Stimulated activated CD4-positive, alpha-beta T cell treated with anti-CD3 and anti-CD28 coated beads, Interleukin-1b, Interleukin-23, amount 100 ng/mL, for 1 hour (primary cell): ENCODE measurements at regions not wholly inside any gene's neighbourhood (a gene's known extent, or its start where the extent isn't known, plus 50 kb on each side); places are given as distances from the start of the nearest gene placed in this dataset.
A peak's percentile ranks its signal among the peaks of the same experiment; 100 is the strongest.
"Not testable (repeated sequence)": the region's sequence is repeated elsewhere in the genome, so short reads cannot be mapped to it uniquely, and the experiment has no call there.

Experiments used
- DNase-seq, 2 donors: peaks; one replicate each; pipeline ENCODE4 v3.0.0-alpha.2; 2020; ENCODE audit warnings: low read depth in 2 of 2

DNA sequence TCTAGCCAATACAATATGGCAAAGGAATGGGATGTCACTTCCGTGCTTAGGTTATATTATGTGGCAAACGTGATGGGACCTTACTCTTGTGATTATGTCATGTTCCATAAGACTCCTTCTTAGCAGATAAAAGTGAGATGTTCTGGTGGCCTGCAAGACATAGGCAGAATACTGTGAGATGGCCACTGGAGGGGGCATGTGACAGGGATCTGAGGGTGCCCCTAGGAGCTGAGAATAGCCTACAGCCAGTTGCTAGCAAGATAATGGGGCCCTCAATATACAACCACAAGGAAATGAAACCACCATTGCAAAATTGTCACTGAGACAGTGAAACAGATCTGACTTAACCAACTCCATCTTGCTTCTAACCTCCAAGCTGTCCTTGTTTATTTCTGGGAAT lies 151.4 kb upstream of the SSTR1 start:
- no peak for DNase-seq

DNA sequence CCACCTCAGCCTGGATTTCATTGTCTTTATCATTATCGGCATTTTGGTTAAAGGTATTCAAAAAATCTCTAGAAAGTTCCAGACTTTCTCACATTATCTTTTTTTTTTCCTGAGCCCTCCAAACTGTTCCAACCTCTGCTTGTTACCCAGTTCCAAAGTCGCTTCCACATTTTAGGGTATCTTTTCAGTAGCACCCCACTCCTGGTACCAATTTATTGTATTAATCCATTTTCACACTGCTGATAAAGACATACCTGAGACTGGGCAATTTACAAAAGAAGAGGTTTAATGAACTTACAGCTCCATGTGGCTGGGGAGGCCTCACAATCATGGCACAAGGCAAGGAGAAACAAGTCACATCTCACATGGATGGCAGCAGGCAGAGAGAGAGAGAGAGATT lies 145.5 kb upstream of the SSTR1 start:
- not testable (repeated sequence) for DNase-seq

DNA sequence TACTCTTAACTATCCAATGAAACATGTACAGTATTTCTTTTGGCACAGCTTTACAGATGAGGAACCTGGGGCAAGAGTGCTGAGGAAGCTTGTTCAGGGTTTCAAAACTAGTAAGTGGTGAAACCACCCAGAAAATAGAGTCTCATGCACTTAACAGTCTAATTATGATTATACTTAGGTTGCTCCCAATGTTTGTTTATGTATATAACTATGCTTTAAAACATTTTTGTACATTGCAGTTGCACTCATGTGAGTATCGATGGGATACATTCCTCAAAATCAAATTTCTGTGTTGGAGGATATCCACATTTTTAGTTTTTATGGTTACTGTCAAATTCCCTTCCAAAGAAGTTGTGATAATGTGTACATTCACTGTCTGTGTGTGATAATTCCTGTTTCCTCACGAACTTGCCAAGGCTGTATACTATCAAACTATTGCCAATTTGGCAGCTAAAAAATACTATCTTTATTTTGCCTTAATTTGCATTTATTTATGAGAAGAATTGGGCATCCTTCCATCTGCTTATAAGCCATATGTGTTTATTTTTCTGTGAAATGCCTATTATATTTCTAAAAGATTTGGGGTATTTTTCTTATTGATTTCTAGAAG lies 143.9 kb upstream of the SSTR1 start:
- DNase-seq: no peak

DNA sequence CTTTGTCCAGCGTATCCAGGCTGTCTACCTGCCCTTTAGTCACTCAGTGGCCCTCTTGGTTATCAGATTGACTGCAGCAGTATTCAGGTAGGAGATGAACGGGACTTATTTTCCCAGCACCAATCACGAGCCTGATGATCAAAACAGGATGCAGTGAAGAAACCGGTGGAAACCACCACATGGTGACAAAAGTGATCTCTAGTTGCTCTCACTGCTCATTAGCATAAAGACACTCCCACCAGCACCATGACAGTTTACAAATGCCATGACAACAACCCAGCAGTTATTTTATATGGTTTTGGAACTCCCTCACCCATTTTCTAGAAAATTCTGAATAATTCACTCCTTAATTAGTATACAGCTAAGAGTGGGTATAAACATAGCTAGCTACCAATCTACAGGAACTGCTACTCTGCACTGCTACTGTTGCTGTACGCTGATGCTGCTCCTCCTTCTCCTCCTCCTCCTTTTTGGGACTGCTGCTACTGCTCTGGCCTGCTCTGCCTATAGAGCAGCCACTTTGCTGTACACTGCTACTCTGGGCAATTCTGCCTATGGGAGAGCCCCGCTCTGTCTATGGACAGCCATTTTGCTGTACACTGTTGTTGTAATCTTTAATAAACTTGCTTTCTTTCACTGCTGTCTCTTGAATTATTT lies 142.5 kb upstream of the SSTR1 start:
- peak; percentile 4 to 12 for DNase-seq

DNA sequence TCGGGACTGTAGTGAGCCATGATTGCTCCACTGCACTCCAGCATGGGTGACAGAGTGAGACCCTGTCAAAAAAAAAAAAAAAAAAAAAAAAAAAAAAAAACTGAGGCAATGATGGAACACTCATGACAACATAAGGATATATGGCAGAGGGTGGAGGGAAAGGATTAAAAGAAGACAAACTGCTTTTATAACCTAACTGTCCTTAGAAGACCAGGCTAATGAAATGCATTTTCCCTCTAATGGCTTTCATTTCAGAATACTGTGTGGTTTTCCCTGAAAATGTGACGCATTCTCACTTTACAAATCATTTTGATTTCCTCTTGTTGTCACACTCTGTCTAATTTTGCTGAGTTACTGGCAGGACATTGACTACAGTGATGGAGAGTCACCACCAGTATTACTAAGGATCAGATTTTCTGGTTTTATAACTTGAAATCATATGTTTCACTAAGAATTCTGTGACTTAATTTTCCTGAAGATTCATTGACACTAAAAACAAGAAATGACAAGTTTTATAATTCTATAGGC lies 137.6 kb upstream of the SSTR1 start:
- no peak for DNase-seq

DNA sequence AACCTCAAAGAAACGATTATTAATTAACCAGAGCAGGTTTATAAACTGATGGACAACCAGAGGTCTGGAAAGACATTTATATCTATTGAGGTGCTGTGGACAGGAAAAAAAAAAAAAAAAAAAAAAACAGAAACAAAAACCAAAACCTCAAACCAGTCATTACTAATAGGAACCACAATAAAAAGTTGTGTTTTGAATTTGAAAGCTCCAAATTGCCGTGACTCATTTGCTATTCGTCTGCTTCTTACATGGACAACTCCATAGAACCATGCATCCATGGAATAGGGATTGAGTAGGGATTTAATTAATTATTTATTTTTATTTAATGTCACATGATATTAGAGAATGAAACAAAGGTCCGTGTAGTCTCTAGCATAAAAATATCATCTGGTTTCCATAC lies 134.1 kb upstream of the SSTR1 start:
- no peak for DNase-seq

DNA sequence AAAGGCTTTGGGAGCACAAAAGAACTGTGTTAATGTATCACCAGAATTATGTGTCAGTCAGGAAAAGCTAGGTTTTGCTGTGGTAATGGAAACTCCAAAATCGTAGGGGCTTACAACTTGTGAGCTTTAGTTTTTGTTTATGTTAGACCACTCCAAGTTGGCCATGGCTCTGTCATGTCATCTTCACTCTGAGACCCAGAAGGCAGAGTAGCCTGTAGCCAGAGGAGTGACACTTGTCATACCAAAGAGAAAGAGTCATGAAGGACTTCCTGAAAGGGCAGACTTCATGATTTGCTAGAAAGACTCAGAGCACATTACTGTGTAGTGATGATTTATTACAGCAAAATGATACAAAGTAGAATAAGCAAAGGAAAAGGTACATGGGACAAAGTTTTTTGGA lies 133.6 kb upstream of the SSTR1 start:
- no peak for DNase-seq

DNA sequence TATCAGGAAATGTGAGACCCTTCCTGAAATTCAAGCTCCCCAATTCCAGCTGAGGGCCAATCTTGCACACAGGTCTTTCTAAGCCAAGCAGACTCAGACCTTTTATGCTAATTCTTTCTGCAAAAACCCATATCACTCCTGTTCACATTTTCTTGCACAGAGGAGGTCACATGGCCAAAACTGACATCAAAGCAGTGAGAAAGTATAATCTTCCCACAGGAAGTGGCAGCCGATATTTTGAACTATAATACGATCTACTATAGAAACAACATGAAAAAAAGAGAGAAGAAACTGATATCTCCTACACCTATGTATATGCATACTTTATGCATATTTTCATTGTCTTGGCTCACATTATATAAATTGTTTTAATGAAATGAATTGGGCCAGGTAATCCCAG lies 132.9 kb upstream of the SSTR1 start:
- no peak for DNase-seq

DNA sequence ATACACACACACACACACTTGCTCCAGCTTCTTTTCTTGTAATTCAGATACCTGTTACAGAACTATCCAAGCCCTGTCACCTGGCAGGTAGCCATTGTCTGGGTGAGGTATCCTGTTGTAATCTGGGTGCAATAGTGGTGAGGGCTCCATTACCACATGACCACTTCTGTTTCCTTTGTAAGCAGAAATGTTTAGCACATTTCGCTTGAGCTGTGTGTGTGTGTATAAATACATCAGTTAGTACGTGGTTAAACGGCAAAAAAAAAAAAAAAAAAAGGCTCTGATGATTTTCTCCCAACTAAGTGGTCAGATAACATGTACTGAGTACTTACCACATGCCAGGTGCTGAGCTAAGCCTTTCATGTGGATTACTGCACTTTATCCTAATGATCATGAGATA lies 129.3 kb upstream of the SSTR1 start:
- DNase-seq: peak in 1 of 2 donors; percentile 18

DNA sequence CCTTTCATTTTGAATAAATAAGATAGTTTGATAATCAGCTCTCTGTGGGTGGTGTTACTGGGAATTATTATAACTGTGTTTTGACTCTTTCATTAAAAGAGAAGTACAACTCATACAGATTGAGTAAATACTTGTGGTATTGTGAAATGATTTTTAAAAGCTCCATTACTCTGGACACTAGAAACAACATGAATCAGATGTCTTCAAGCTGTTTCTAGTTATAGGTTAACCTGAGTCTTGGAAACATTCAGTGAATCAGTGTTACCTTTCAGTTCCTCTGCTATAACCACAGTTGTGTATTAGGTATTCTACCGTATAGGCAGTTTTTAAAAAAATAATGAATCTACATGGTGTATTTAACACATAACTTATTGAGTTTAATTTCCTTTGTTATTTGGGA lies 128.4 kb upstream of the SSTR1 start:
- no peak for DNase-seq

DNA sequence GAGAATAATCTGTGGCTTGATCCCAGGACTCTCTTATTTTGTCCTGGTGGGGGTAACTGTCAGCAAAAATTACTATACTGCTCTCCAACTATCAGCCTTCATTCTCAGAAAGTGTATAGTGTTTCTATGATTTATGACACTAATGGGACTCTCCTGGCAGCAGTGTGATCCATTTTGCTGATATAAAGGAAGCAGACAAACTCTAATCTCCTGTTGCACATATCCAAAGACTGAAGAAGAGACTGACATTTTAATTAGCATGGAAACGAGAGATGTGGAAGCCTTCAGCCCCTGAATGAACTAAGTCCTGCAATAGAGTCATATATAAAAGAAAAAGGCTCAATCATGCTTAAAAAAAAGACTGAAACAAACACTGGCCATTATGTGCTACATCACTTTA lies 127.8 kb upstream of the SSTR1 start:
- no peak for DNase-seq

DNA sequence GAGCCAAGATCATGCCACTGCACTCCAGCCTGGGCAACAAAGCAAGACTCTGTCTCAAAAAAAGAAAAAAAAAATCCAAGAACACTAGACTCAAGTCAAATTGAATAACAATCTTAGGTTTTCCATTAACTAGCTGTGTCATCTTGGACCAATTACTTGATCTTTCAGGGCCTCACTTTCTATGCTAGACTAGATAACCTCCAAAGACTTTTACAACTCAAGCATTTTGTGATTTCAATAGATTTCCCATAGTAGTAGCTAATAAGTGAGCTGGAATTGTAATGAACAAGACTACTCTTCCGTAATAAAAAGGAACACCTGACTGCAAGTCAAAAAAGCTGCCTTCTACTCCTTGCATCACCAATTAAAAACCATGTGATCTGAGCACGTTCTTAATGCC lies 127.0 kb upstream of the SSTR1 start:
- no peak for DNase-seq

DNA sequence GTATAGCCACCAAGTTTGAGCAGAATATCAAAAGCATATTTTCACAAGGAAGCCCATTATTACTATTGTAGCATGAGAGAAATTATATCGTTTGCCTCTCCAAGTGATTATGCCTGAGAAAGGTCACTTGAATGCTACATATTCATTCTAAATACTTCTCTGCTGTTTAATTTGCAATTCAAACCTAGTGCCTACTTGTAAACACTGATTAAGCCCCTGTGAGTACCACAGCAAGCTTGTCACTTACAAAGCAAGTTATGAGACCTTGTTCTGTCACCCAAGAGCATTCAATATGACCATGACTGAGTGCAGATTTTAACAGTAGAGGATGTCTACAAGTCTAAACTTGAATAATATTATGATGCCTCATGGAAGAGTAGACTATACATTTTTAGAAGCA lies 124.7 kb upstream of the SSTR1 start:
- DNase-seq: no peak

DNA sequence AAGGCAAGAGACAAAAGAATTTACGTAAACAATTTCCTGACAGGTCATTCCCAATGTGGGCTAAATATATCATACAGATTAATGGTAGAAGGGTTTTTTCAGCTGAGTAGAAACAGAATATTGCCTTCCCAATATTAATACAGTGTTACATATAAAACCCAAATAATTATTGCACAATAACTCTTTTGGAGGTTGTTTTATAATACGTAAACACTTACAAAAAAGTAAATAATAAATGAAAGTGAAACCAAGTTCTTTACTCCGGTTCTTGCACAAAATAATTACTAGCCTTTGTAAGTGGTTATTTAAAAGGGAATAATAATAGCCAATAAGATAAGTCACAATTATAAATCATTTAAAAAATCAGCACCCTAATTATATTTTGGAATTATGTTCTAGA lies 118.6 kb upstream of the SSTR1 start:
- no peak for DNase-seq

DNA sequence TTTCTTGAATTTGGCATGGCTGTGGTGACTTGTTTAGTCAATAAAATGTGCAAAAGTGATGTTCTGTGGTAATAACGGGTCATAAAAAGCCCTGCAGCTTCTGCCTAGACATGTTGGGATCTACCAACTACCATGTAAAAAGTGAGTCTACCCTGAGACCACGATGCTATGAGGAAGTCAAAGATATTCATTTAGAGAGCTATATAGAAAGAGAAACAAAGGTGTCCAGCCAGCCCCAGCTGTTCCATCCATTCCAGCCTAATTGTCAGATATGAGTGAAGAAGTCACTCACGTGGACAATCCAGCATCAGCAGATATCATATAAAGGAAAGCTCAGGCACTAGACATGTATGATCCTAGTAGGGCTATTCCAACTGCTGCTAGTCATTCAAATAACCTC lies 117.2 kb upstream of the SSTR1 start:
- DNase-seq: no peak

DNA sequence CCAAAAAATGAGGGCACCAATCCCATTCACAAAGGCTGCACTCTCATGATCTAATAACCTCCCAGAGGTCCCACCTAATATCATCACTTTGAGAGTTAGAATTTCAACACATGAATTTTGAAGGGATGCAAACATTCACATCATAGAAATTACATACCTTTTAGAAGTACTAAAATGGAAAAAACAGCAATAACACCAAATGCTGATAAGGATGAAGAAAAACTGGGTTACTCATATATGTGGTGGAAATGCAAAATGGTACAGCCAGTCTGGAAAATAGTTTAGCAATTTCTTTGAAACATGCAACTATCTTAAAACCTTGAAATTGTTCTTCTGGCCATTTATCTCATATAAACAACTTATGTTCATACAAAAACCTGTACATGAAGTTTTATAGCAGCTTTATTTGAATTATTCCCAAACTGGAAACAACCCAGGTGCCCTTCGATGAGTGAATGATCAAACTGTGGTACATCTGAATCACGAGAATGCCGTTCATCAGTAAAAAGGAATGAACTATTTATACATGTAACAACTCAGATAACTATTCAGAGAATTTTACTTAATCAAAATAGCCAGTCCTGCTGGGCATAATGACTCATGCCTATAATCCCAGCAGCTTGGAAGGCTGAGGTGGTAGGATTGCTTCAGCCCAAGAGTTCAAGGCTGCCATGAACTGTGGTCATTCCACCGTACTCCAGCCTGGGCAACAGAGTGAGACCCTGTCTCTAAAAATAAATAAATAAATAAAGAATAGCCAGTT lies 109.4 kb upstream of the SSTR1 start:
- DNase-seq: no peak

DNA sequence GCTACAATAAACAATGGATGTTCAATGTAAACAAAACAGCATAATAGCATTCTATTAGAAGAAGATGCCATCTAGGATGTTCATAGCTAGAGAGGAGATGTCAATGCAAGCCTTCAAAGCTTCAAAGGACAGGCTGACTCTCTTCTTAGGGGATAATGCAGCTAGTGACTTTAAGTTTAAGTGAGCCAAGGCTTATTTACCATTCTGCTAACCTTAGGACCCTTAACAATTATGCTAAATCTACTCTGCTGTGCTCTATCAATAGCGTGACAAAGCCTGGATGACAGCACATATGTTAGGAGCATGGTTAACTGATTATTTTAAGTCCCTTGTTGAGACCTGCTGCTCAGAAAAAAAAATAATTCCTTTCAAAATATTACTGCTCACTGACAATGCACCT lies 106.0 kb upstream of the SSTR1 start:
- DNase-seq: no peak

DNA sequence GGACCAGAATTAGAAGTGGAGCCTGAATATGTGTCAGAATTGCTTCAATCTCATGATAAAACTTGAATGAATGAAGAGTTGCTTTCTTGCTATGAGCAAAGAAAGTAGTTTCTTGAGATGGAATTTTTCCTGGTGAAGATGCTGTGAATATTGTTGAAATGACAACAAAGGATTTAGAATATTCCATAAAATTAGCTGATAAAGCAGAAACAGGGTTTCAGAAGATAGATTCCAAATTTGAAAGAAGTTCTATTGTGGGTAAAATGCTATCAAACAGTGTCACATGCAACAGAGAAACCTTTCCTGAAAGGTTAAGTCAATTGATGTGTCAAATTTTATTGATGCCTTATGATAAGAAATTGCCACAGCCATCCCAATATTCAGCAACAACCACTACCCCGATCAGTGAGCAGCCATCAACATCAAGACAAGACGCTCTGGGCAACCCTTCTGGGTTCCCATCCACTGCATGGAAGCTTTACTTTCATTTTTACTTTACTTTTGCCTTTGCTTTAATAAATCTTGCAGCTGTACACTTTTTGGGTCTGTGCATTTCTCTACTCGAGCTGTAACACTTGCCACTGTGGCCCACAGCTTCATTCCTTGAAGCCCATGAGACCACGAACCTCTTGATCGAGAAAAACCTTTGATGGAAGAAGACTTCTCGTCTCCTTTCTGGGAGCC lies 104.0 kb upstream of the SSTR1 start:
- DNase-seq: no peak

DNA sequence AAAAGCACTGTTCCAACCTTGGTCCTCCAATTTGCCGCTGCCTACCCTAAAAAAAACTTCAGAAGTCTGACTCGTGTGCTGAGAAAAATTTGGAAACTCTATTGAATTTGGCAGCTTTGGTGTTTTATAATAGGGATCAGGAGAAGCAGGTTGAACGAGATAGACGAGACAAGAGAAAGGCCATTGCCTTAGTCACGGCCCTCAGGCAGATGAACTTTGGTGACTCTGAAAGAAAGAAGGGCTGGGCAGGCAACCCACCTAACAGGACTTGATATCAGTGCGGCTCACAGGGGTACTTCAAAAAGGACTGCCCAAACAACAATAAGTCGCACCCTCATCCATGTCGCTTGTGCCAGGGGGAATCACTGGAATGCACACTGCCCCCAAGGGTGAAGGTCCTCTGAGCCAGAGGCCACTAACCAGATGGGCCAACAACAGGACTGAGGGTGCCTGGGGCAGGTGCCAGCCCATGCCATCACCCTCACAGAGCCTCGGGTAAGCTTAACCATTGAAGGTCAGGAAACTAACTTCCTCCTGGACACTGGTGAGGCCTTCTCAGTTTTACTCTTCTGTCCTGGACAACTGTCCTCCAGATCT lies 102.5 kb upstream of the SSTR1 start:
- no peak for DNase-seq

DNA sequence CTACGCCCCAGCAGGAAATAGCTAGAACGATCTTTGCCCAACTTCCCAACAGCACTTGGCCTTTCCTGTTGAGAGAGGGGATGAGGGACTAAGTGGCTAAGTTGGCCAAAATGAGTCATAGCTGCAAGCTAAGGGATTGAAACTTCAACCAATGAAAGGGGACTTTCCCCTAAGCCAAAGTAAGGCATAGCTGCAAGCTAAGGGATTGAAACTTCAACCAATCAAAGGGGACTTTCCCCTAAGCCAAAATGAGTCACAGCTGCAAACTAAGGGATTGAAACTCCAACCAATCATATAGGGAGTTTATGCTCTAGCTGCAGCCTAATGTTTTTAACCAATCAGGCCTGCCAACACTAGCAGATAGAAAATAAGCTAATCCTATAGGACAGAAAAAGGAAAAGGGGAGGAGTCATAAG lies 100.5 kb upstream of the SSTR1 start:
- no peak for DNase-seq

DNA sequence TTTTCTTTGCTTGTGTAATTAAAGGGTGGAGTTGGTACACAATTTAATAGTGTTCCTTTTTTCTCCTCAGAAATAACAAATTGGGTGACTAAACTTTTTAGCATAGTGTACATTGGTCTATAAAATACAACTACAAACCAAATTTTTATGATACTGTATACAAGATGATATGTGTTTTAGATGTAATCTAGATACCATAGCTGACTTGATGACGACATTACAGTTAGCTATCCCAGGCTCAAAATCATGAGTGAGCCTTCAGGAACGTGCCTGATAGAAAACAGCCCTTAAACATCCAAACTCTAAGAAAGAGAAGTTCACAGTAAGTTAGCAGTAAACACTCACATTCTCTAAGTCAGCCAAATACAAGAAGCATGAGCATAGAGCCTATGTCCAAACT lies 99.0 kb upstream of the SSTR1 start:
- no peak for DNase-seq

DNA sequence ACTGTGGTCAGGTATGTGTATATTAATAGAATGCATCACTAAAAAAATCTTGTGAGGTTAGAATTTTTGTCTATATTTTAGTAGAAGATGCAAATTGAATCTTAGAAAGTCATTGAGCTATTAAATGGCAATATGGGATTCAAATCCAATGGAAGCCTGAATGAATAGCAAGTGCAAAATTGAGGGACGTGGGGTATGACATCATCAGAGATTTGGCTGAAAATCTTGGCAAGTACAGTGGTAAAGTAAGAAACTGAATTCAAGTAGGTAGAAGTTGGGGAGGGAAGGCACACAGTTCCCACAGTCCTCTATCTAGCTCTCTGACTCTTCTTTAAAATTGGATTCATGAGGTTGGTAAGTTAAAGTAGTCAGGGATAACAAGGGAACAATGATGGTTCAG lies 97.4 kb upstream of the SSTR1 start:
- no peak for DNase-seq
